ENCODE measurements at regions not wholly inside any gene's neighbourhood (a gene's known extent, or its start where the extent isn't known, plus 50 kb on each side); places are given as distances from the start of the nearest gene placed in this dataset.
"Not testable (repeated sequence)": the region's sequence is repeated elsewhere in the genome, so short reads cannot be mapped to it uniquely, and the experiment has no call there.

DNA sequence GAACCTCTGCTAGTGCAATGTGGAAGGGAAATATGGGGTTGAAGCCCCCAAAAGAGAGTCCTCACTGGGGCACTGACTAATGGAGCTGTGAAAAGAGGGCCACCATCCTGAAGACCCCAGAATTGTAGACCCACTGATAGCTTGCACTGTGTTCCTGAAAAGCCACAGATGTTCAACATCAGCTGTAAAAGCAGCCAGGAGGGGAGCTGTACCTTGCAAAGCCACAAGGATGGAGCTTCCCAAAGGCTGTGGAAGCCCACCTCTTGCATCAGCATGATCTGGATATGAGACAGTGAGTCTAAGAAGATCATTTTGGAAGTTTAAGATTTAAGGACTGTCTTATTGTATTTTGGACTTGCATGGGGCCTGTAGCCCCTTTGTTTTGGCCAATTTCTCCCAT is 125.8 kb upstream of the TGFBR2 start:
- intact Hi-C loops (cut with micrococcal nuclease), result no loop called here
- no peak overlapping the region for H3K27ac Mint-ChIP-seq

DNA sequence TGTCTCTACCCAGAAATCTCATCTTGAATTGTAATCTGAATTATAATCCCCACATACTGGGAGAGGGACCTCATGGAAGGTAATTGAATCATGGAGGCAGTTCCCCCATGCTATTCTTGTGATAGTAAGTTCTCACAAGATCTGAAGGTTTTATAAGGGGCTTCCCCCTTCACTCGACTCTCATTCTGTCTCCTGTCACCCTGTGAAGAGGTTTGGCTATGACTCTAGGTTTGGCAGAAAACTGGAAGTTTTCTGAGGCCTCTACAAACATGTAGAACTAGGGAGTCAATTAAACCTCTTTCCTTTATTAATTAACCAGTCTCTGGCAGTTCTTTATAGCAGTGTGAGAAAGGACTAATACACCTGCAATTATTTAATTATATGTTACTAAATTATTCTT is 125.2 kb upstream of the TGFBR2 start:
- ATAC-seq (peak; percentile 40), DNase-seq (no peak)
- H3K36me3 Mint-ChIP-seq (ENCODE audit: low read depth), result peaks cover 10% of the 10 kb centered on the region
- intact Hi-C loops (cut with micrococcal nuclease), result no loop called here
- ChIA-PET CTCF (interaction anchor here (1.1 kb wide), 1 partner anchor 12 kb away, joined by 3 read pairs; no protein-coding TSS in a partner anchor), POLR2A (no interaction called here)
- no peak overlapping the region for H3K27ac Mint-ChIP-seq
- TF ChIP-seq, protein P1, sequence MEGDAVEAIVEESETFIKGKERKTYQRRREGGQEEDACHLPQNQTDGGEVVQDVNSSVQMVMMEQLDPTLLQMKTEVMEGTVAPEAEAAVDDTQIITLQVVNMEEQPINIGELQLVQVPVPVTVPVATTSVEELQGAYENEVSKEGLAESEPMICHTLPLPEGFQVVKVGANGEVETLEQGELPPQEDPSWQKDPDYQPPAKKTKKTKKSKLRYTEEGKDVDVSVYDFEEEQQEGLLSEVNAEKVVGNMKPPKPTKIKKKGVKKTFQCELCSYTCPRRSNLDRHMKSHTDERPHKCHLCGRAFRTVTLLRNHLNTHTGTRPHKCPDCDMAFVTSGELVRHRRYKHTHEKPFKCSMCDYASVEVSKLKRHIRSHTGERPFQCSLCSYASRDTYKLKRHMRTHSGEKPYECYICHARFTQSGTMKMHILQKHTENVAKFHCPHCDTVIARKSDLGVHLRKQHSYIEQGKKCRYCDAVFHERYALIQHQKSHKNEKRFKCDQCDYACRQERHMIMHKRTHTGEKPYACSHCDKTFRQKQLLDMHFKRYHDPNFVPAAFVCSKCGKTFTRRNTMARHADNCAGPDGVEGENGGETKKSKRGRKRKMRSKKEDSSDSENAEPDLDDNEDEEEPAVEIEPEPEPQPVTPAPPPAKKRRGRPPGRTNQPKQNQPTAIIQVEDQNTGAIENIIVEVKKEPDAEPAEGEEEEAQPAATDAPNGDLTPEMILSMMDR (IDR thresholded peaks at IDR 0.05), result no peak
- H3K4me3 Mint-ChIP-seq, result no peak overlapping the region
- peaks cover 23% of the 10 kb centered on the region for H3K4me1 Mint-ChIP-seq (ENCODE audit: low read depth)
- H3K27me3 Mint-ChIP-seq, result no peaks in the 10 kb centered on the region
- H3K9me3 Mint-ChIP-seq, result peaks cover 13% of the 10 kb centered on the region

More for the DNA sequence above, 125.8 kb upstream of the TGFBR2 start:
- DNase-seq, result no peak
- Mint-ChIP-seq H3K4me3 (no peak overlapping the region), H3K4me1 (ENCODE audit: low read depth) (peaks cover 27% of the 10 kb centered on the region), H3K27me3 (no peaks in the 10 kb centered on the region), H3K36me3 (ENCODE audit: low read depth) (peaks cover 10% of the 10 kb centered on the region), H3K9me3 (peaks cover 13% of the 10 kb centered on the region)
- TF ChIP-seq, protein P1 (IDR thresholded peaks at IDR 0.05), result no peak
- ChIA-PET POLR2A (no interaction called here), CTCF (interaction anchor here (1.1 kb wide), 1 partner anchor 12 kb away, joined by 3 read pairs; no protein-coding TSS in a partner anchor)
- ATAC-seq, result no peak

DNA sequence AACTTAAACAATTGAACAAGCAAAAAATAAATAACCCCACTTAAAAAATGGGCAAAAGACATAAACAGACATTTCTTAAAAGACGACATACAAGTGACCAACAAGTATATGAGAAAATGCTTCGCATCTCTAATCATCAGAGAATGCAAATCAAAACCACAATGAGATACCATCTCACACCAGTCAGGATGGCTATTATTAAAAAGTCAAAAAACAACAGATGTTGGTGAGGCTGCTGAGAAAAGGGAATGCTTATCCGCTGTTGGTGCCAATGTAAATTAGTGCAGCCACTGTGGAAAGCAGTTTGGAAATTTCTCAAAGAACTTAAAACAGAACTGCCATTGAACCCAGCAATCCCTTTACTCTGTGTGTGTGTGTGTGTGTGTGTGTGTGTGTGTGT is 122.2 kb upstream of the TGFBR2 start:
- POLR2A ChIA-PET; intact Hi-C loops (cut with micrococcal nuclease); H3K27ac Mint-ChIP-seq: not testable (repeated sequence)

DNA sequence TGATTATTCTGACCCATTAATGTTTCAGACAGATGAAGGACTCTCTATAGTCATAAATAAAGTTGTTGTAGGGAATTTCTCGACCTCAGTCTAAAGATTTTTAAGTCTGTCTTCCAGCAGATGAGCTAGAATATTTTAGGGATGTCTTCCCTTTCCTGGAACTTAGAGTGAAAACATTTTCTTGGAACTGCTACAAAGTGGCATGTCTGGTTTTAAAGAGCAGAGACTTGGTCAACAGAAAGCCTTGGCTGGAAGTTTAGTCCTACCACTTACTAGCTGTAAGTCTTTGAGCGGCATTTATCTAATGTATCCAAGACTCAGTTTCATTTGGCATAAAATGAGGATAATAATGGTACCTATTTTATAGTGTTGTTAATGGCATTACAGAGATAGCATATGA is 120.0 kb upstream of the TGFBR2 start:
- Mint-ChIP-seq H3K36me3 (ENCODE audit: low read depth) (peaks cover 5% of the 10 kb centered on the region), H3K27me3 (no peaks in the 10 kb centered on the region), H3K9me3 (peaks cover 24% of the 10 kb centered on the region), H3K4me3 (no peak overlapping the region), H3K27ac (no peak overlapping the region), H3K4me1 (ENCODE audit: low read depth) (no peaks in the 10 kb centered on the region)
- no peak for ATAC-seq
- CTCF ChIA-PET, result interaction anchor here (1.1 to 1.5 kb wide), 3 partner anchors 11 to 287 kb away, joined by 3 read pairs; no protein-coding TSS in a partner anchor
- TF ChIP-seq, protein P1 (IDR thresholded peaks at IDR 0.05), result no peak
- DNase-seq, result no peak
- intact Hi-C loops (cut with micrococcal nuclease), result no loop called here
- POLR2A ChIA-PET, result no interaction called here

More for the DNA sequence above, 122.2 kb upstream of the TGFBR2 start:
- H3K9me3 Mint-ChIP-seq, result peaks cover 21% of the 10 kb centered on the region
- H3K4me3 Mint-ChIP-seq; ATAC-seq; DNase-seq; H3K4me1 Mint-ChIP-seq (ENCODE audit: low read depth); H3K27me3 Mint-ChIP-seq; CTCF ChIA-PET: not testable (repeated sequence)
- peaks cover 14% of the 10 kb centered on the region for H3K36me3 Mint-ChIP-seq (ENCODE audit: low read depth)

DNA sequence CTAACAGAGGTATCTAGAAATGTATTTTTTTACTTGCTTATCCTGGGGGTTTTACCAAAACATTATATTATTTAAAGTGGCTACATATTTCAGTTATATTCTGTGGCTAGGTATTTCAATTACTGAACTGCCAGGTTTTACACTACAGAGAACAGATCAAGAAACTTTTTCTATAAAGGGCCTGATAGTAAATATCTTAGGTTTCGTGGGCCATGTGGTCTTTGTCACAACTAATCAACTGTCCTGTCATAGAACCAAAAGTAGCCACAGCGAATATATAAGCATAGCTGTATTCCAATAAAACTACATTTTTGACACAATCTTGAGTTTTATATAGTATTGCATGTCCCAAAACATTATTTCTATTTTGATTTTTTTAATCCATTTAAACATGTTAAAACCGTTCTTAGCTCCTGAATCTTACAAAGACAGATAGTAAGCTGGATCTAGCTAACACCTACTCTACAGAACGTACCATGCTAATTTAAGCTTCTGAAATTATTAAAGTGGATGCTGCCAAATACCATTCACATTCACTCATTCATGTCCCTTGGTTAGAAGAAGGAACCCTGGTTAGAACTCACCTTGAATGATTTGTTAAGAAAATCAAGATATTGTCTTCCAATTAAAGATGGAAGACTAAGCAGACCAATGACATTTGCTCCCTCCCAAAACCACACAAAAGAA is 118.2 kb upstream of the TGFBR2 start:
- TF ChIP-seq, protein P1 (IDR thresholded peaks at IDR 0.05), result no peak
- ChIA-PET CTCF (interaction anchor here (0.8 kb wide), 1 partner anchor 168 kb away, joined by 4 read pairs; no protein-coding TSS in a partner anchor), POLR2A (no interaction called here)
- intact Hi-C loops (cut with micrococcal nuclease), result no loop called here
- no peak for ATAC-seq
- H3K27me3 Mint-ChIP-seq, result no peaks in the 10 kb centered on the region
- H3K4me3 Mint-ChIP-seq, result no peak overlapping the region
- H3K9me3 Mint-ChIP-seq, result peaks cover 24% of the 10 kb centered on the region
- peaks cover 5% of the 10 kb centered on the region for H3K36me3 Mint-ChIP-seq (ENCODE audit: low read depth)
- no peak for DNase-seq
- no peaks in the 10 kb centered on the region for H3K4me1 Mint-ChIP-seq (ENCODE audit: low read depth)
- H3K27ac Mint-ChIP-seq, result no peak overlapping the region

All from activated CD8-positive, alpha-beta T cell treated with anti-CD3 and anti-CD28 coated beads for 36 hours (primary cell).